Astrocyte (in vitro differentiated cells and primary cell): ENCODE measurements at regions not wholly inside any gene's neighbourhood (a gene's known extent, or its start where the extent isn't known, plus 50 kb on each side); places are given as distances from the start of the nearest gene placed in this dataset.

Source experiments
- DNase-seq: peaks from one replicate; pipeline ENCODE4 v3.0.0-alpha.2; 2010; ENCODE audit warnings: low read depth
- FAIRE-seq: peaks from 2 replicates; lab custom pipeline; 2011; peaks lifted over from hg19 to GRCh38; lab: Jason Lieb, UNC
- H2AFZ ChIP-seq: 2 replicates; pipeline ENCODE4 v1.6.0; 2012; ENCODE audit warnings: low read depth, low read length, inconsistent platforms
- H3K27ac ChIP-seq: 2 replicates; pipeline ENCODE4 v1.5.1; 2011; ENCODE audit warnings: low read depth, low read length, inconsistent platforms
- H3K27me3 ChIP-seq: 2 replicates; pipeline ENCODE4 v1.6.0; 2011; ENCODE audit warnings: low read length, inconsistent platforms; ENCODE audit not compliant: insufficient read depth
- H3K36me3 ChIP-seq: 2 replicates; pipeline ENCODE4 v1.5.1; 2011; ENCODE audit warnings: low read length, inconsistent platforms; ENCODE audit not compliant: insufficient read depth
- H3K4me1 ChIP-seq: 2 replicates; pipeline ENCODE4 v1.5.1; 2011; ENCODE audit warnings: low read length, inconsistent platforms; ENCODE audit not compliant: insufficient read depth
- H3K4me2 ChIP-seq: 2 replicates; pipeline ENCODE4 v1.6.0; 2012; ENCODE audit warnings: low read length, inconsistent platforms
- H3K4me3 ChIP-seq: 2 replicates; pipeline ENCODE4 v1.5.1; 2011; ENCODE audit warnings: low read depth, mild to moderate bottlenecking, low read length, inconsistent platforms; ENCODE audit not compliant: insufficient read depth
- H3K79me2 ChIP-seq: 2 replicates; pipeline ENCODE4 v1.6.0; 2012; ENCODE audit warnings: mild to moderate bottlenecking, low read length, inconsistent platforms; ENCODE audit not compliant: insufficient read depth
- H3K9ac ChIP-seq: 2 replicates; pipeline ENCODE4 v1.6.0; 2012; ENCODE audit warnings: mild to moderate bottlenecking, low read length, inconsistent platforms
- H3K9me3 ChIP-seq: 2 replicates; pipeline ENCODE4 v1.5.1; 2012; ENCODE audit warnings: low read depth, mild to moderate bottlenecking, low read length, inconsistent platforms; ENCODE audit not compliant: insufficient read depth
- H4K20me1 ChIP-seq: 2 replicates; pipeline ENCODE4 v1.6.0; 2012; ENCODE audit warnings: low read length, inconsistent platforms; ENCODE audit not compliant: insufficient read depth
- H3K27ac Mint-ChIP-seq: one replicate; pipeline ENCODE4 v1.8.0; 2021; ENCODE audit warnings: mild to moderate bottlenecking, mixed read lengths; ENCODE audit not compliant: unreplicated experiment
- H3K27me3 Mint-ChIP-seq: one replicate; pipeline ENCODE4 v1.8.0; 2021; ENCODE audit warnings: low read depth, mixed read lengths; ENCODE audit not compliant: unreplicated experiment
- H3K36me3 Mint-ChIP-seq: one replicate; pipeline ENCODE4 v1.8.0; 2021; ENCODE audit warnings: low read depth, mixed read lengths; ENCODE audit not compliant: unreplicated experiment
- H3K4me1 Mint-ChIP-seq: one replicate; pipeline ENCODE4 v1.8.0; 2021; ENCODE audit warnings: low read depth, mixed read lengths; ENCODE audit not compliant: unreplicated experiment
- H3K4me3 Mint-ChIP-seq: one replicate; pipeline ENCODE4 v1.8.0; 2021; ENCODE audit warnings: mild to moderate bottlenecking, moderate library complexity, mixed read lengths; ENCODE audit not compliant: unreplicated experiment
- H3K9me3 Mint-ChIP-seq: one replicate; pipeline ENCODE4 v1.8.0; 2021; ENCODE audit warnings: mild to moderate bottlenecking, mixed read lengths; ENCODE audit not compliant: unreplicated experiment
- CTCF ChIP-seq: IDR thresholded peaks from 2 replicates; pipeline ENCODE4 v1.5.1; 2011; ENCODE audit warnings: low read depth, mild to moderate bottlenecking, inconsistent platforms, low read length, moderate library complexity; ENCODE audit not compliant: insufficient read depth
- EZH2 ChIP-seq: IDR thresholded peaks from 2 replicates; pipeline ENCODE4 v1.6.1; 2012; ENCODE audit warnings: mild to moderate bottlenecking, low read length, inconsistent platforms; ENCODE audit not compliant: insufficient read depth

- H4K20me1 ChIP-seq = no peaks in the 10 kb centered on the region
- H3K4me3 ChIP-seq = no peak overlapping the region
- FAIRE-seq = no peak
- H3K27me3 ChIP-seq = no peaks in the 10 kb centered on the region
- Mint-ChIP-seq H3K36me3 (no peaks in the 10 kb centered on the region), H3K27ac (no peak overlapping the region), H3K9me3 (no peaks in the 10 kb centered on the region), H3K4me1 (peaks cover 5% of the 10 kb centered on the region), H3K27me3 (no peaks in the 10 kb centered on the region), H3K4me3 (no peak overlapping the region)
- no peak overlapping the region for H3K4me2 ChIP-seq
- TF ChIP-seq CTCF (no peak), EZH2 (no peak)
- H3K9ac ChIP-seq = no peak overlapping the region
- peaks cover 8% of the 10 kb centered on the region for H3K4me1 ChIP-seq
- H3K27ac ChIP-seq = no peak overlapping the region
- no peak for DNase-seq
- H3K9me3 ChIP-seq = no peaks in the 10 kb centered on the region
- H2AFZ ChIP-seq = no peak overlapping the region
- H3K79me2 ChIP-seq = no peaks in the 10 kb centered on the region
- H3K36me3 ChIP-seq = no peaks in the 10 kb centered on the region
These were observed 90.7 kb downstream of the CD24 start for GRCh38 chr6:106883808-106884262.

DNA sequence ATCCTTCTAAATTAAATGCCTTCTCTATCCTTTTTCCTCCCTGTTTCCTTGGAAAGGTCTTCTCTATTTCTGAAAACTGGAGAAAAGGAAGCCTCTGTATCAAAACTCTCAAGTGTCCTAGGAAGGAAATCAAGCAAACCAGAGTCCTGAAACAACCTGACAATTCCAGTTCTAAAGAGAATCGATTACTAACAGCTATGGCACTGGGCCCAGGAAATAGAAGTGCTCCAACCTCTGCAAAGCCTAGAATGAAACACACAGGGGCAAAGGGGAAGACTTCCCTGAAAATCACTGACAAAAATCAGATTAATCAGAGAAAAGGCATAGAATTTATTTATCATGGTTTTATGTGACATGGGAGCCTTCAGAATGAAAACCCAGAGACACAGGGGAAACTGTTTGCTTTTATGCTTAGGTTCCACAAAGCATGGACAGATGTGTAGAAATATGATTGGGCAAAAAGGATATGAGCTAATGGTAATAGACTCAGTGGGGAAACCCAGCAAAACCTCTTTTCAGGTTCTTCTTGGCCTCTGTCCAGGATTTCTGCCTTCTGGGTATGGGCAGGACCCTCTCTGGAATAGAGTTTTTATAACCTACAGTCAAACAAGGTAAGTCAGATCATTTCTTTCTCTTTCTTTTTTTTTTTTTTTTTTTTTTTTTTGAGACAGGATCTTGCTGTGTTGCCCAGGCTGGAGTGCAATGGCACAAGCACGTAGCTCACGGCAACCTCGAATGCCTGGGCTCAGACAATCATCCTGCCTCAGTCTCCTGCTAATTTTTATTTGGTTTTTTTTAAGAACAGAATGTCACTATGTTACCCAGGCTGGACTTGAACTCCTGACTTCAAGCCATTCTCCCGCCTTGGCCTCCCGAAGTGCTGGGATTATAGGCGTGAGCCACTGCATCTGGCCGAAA is 91.7 kb downstream of the CD24 start:
- Mint-ChIP-seq H3K36me3 (no peaks in the 10 kb centered on the region), H3K9me3 (no peaks in the 10 kb centered on the region), H3K27me3 (no peaks in the 10 kb centered on the region), H3K4me3 (no peak overlapping the region), H3K4me1 (no peaks in the 10 kb centered on the region), H3K27ac (no peak overlapping the region)
- H3K27me3 ChIP-seq = no peaks in the 10 kb centered on the region
- no peaks in the 10 kb centered on the region for H3K79me2 ChIP-seq
- no peak overlapping the region for H3K4me2 ChIP-seq
- no peak overlapping the region for H3K4me3 ChIP-seq
- no peaks in the 10 kb centered on the region for H3K36me3 ChIP-seq
- no peaks in the 10 kb centered on the region for H3K9me3 ChIP-seq
- no peak for TF ChIP-seq CTCF
- TF ChIP-seq EZH2 = no peak
- FAIRE-seq (no peak), DNase-seq (no peak)
- H3K9ac ChIP-seq = no peak overlapping the region
- H3K4me1 ChIP-seq = no peaks in the 10 kb centered on the region
- no peak overlapping the region for H3K27ac ChIP-seq
- no peaks in the 10 kb centered on the region for H4K20me1 ChIP-seq
- H2AFZ ChIP-seq = no peak overlapping the region

DNA sequence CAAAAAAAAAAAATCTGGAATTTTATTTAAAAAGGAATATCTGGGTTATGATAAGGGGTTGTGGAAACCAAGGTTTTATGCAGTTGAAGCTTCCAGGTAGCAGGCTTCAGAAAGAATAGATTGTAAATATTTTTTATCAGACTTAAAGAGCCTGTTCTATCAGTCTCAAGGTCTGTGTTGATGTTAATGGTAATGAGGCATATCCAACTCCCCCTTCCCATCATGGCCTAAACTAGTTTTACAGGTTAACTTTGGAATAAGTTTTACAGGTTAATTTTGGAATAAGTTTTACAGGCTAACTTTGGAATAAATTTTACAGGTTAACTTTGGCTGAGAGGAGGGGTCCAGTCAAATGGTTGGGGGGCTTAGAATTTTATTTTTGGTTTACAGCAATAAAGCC is 92.4 kb downstream of the CD24 start:
- H3K4me3 Mint-ChIP-seq = no peak overlapping the region
- H3K9me3 Mint-ChIP-seq = peaks cover 1% of the 10 kb centered on the region
- no peak overlapping the region for H3K27ac Mint-ChIP-seq
- no peaks in the 10 kb centered on the region for H3K4me1 Mint-ChIP-seq
- Histone ChIP-seq H4K20me1 (no peaks in the 10 kb centered on the region), H3K9me3 (no peaks in the 10 kb centered on the region), H3K27me3 (no peaks in the 10 kb centered on the region), H3K9ac (no peak overlapping the region), H3K4me3 (no peak overlapping the region), H3K4me1 (no peaks in the 10 kb centered on the region), H3K36me3 (no peaks in the 10 kb centered on the region), H3K27ac (no peak overlapping the region), H3K79me2 (no peaks in the 10 kb centered on the region), H2AFZ (no peak overlapping the region), H3K4me2 (no peak overlapping the region)
- FAIRE-seq = no peak
- no peaks in the 10 kb centered on the region for H3K27me3 Mint-ChIP-seq
- TF ChIP-seq CTCF = no peak
- TF ChIP-seq EZH2 = no peak
- no peak for DNase-seq
- H3K36me3 Mint-ChIP-seq = no peaks in the 10 kb centered on the region
